ENCODE measurements at regions not wholly inside any gene's neighbourhood (a gene's known extent, or its start where the extent isn't known, plus 50 kb on each side); places are given as distances from the start of the nearest gene placed in this dataset.

GRCh38 chr16:86442703-86443102 is 67.6 kb upstream of the FOXF1 start:
- no peaks in the 10 kb centered on the region for H4K20me1 ChIP-seq (ENCODE audit: insufficient read depth)
- H2AFZ ChIP-seq (ENCODE audit: low read depth, low read length, poor library complexity, severe bottlenecking): no peak overlapping the region
- peaks cover 21% of the 10 kb centered on the region for H3K27me3 ChIP-seq (ENCODE audit: insufficient read depth, low read length)
- CTCF ChIA-PET: no interaction called here
- no peak for DNase-seq (ENCODE audit: low read depth, low spot score)
- no peaks in the 10 kb centered on the region for H3K79me2 ChIP-seq (ENCODE audit: insufficient read depth, low read length)
- H3K36me3 ChIP-seq (ENCODE audit: control insufficient read depth in 1 of 2, insufficient read depth in 2 of 2, low read length in 2 of 2): no peaks in the 10 kb centered on the region
- H3K9me3 ChIP-seq (ENCODE audit: control insufficient read depth in 1 of 2, insufficient read depth in 1 of 2, low read depth in 1 of 2, low read length in 2 of 2): no peaks in the 10 kb centered on the region
- no peak overlapping the region for H3K4me3 ChIP-seq (replicated peaks in 1 of 2; ENCODE audit: low read depth in 1 of 2, low read length in 2 of 2)
- POLR2A ChIA-PET: no interaction called here
- intact Hi-C loops (cut with micrococcal nuclease): no loop called here
- no peaks in the 10 kb centered on the region for H3K9me2 ChIP-seq (ENCODE audit: insufficient read depth)
- TF ChIP-seq, protein P1, sequence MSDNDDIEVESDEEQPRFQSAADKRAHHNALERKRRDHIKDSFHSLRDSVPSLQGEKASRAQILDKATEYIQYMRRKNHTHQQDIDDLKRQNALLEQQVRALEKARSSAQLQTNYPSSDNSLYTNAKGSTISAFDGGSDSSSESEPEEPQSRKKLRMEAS (IDR thresholded peaks at IDR 0.05): no peak
- TF ChIP-seq POLR2AphosphoS5 (IDR thresholded peaks at IDR 0.05; ENCODE audit: low read depth, low read length): no peak
- TF ChIP-seq POLR2A (IDR thresholded peaks at IDR 0.05; ENCODE audit: borderline replicate concordance, extremely low read depth, insufficient read depth, insufficient read length): no peak
- TF ChIP-seq, protein P2, sequence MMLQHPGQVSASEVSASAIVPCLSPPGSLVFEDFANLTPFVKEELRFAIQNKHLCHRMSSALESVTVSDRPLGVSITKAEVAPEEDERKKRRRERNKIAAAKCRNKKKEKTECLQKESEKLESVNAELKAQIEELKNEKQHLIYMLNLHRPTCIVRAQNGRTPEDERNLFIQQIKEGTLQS (IDR thresholded peaks at IDR 0.05): no peak
- TF ChIP-seq, protein P3, sequence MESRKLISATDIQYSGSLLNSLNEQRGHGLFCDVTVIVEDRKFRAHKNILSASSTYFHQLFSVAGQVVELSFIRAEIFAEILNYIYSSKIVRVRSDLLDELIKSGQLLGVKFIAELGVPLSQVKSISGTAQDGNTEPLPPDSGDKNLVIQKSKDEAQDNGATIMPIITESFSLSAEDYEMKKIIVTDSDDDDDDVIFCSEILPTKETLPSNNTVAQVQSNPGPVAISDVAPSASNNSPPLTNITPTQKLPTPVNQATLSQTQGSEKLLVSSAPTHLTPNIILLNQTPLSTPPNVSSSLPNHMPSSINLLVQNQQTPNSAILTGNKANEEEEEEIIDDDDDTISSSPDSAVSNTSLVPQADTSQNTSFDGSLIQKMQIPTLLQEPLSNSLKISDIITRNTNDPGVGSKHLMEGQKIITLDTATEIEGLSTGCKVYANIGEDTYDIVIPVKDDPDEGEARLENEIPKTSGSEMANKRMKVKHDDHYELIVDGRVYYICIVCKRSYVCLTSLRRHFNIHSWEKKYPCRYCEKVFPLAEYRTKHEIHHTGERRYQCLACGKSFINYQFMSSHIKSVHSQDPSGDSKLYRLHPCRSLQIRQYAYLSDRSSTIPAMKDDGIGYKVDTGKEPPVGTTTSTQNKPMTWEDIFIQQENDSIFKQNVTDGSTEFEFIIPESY (IDR thresholded peaks at IDR 0.05; ENCODE audit: extremely low read depth, insufficient replicate concordance, low read length): no peak
- TF ChIP-seq EZH2 (IDR thresholded peaks at IDR 0.05): no peak
- no peak for TF ChIP-seq SRF (IDR thresholded peaks at IDR 0.05; ENCODE audit: low read depth)
- TF ChIP-seq SIN3A (IDR thresholded peaks at IDR 0.05; ENCODE audit: low read depth): no peak
- no peak for TF ChIP-seq RAD21 (IDR thresholded peaks at IDR 0.05; ENCODE audit: low read depth)
- no peak for TF ChIP-seq ELF1 (IDR thresholded peaks at IDR 0.05; ENCODE audit: borderline replicate concordance, low read depth)
- TF ChIP-seq JUND (IDR thresholded peaks at IDR 0.05): no peak
- H3K4me1 ChIP-seq (ENCODE audit: control insufficient read depth in 1 of 2, insufficient read depth in 2 of 2, low read length in 2 of 2): no peaks in the 10 kb centered on the region
- H3K27ac ChIP-seq (ENCODE audit: low read depth, low read length): no peak overlapping the region
- no TSS peak for BruUV-seq (replicated peaks)
- RAD21 ChIA-PET (ENCODE audit: low non-redundant PET in 1 of 2, low total read pairs in 2 of 2, uncharacterized antibody in 2 of 2, unreplicated experiment in 2 of 2): no interaction called here
- no peak overlapping the region for H3K4me2 ChIP-seq (ENCODE audit: low read length)
- H3K9ac ChIP-seq (ENCODE audit: low read length): no peak overlapping the region
- ATAC-seq: no peak
